Mesendoderm (in vitro differentiated cells): ENCODE measurements at regions not wholly inside any gene's neighbourhood (a gene's known extent, or its start where the extent isn't known, plus 50 kb on each side); places are given as distances from the start of the nearest gene placed in this dataset.
A peak's percentile ranks its signal among the peaks of the same experiment; 100 is the strongest.

ENCODE experiments used
- DNase-seq: peaks from one replicate; pipeline ENCODE4 v3.0.0; 2013
- H2AK5ac ChIP-seq: 2 replicates; pipeline ENCODE4 v1.6.1; 2013; ENCODE audit warnings: low read length, inconsistent platforms
- H2BK120ac ChIP-seq: 2 replicates; pipeline ENCODE4 v1.6.1; 2013; ENCODE audit warnings: low read depth, mild to moderate bottlenecking, low read length, moderate library complexity, mixed read lengths
- H2BK15ac ChIP-seq: replicated peaks from 2 replicates; pipeline ENCODE4 v1.6.1; 2013; ENCODE audit warnings: low read depth, mild to moderate bottlenecking, moderate library complexity
- H2BK5ac ChIP-seq: 2 replicates; pipeline ENCODE4 v1.6.1; 2013; ENCODE audit warnings: low read length, inconsistent platforms
- H3K18ac ChIP-seq: 2 replicates; pipeline ENCODE4 v1.6.1; 2013; ENCODE audit warnings: mild to moderate bottlenecking, low read length, mixed read lengths
- H3K23ac ChIP-seq: one replicate; pipeline ENCODE4 v1.6.1; 2013; ENCODE audit warnings: low read length
- H3K27ac ChIP-seq: 2 replicates; pipeline ENCODE4 v1.5.1; 2013; ENCODE audit warnings: low read depth, mild to moderate bottlenecking, inconsistent platforms, low read length, moderate library complexity
- H3K27me3 ChIP-seq: 2 replicates; pipeline ENCODE4 v1.6.1; 2013; ENCODE audit warnings: low read length, control low read depth, mild to moderate bottlenecking, inconsistent platforms; ENCODE audit not compliant: insufficient read depth, poor library complexity
- H3K36me3 ChIP-seq: 2 replicates; pipeline ENCODE4 v1.6.1; 2013; ENCODE audit warnings: low read length, inconsistent platforms; ENCODE audit not compliant: control insufficient read depth, insufficient read depth
- H3K4ac ChIP-seq: one replicate; pipeline ENCODE4 v1.6.1; 2013; ENCODE audit warnings: low read depth, mild to moderate bottlenecking, low read length, moderate library complexity
- H3K4me1 ChIP-seq: 2 replicates; pipeline ENCODE4 v1.6.1; 2013; ENCODE audit warnings: low read depth, low read length, inconsistent platforms; ENCODE audit not compliant: control insufficient read depth
- H3K4me2 ChIP-seq: 2 replicates; pipeline ENCODE4 v1.6.1; 2013; ENCODE audit warnings: low read length
- H3K4me3 ChIP-seq: 2 replicates; pipeline ENCODE4 v1.5.1; 2013; ENCODE audit warnings: mild to moderate bottlenecking, low read length
- H3K56ac ChIP-seq: one replicate; pipeline ENCODE4 v1.6.1; 2013; ENCODE audit warnings: low read length
- H3K79me1 ChIP-seq: 2 replicates; pipeline ENCODE4 v1.6.1; 2013; ENCODE audit warnings: low read length, inconsistent platforms
- H3K79me2 ChIP-seq: 2 replicates; pipeline ENCODE4 v1.6.1; 2013; ENCODE audit warnings: mild to moderate bottlenecking, low read length; ENCODE audit not compliant: control insufficient read depth, insufficient read depth
- H3K9ac ChIP-seq: 2 replicates; pipeline ENCODE4 v1.6.1; 2013; ENCODE audit warnings: low read length, inconsistent platforms
- H4K5ac ChIP-seq: one replicate; pipeline ENCODE4 v1.6.1; 2013; ENCODE audit warnings: low read length
- H4K8ac ChIP-seq: one replicate; pipeline ENCODE4 v1.6.1; 2013; ENCODE audit warnings: low read depth, mild to moderate bottlenecking, control low read depth, low read length, moderate library complexity
- WGBS: extraction: QIAGEN DNeasy Blood & Tissue Kit; methylation state at CpG from one replicate; pipeline ENCODE4 v1.1.7; 2013; ENCODE audit warnings: low lambda C conversion rate, missing lambda C conversion rate; ENCODE audit not compliant: insufficient coverage; ENCODE audit errors: extremely low coverage; 5-methylcytosine and 5-hydroxymethylcytosine counted together

GRCh38 chr16:80041410-80041809 is 440.9 kb upstream of the MAF start:
- no peak overlapping the region for H3K4ac ChIP-seq
- no peak overlapping the region for H2BK15ac ChIP-seq
- no peak overlapping the region for H3K23ac ChIP-seq
- no peak overlapping the region for H3K56ac ChIP-seq
- no peak overlapping the region for H3K4me3 ChIP-seq
- H2BK120ac ChIP-seq = no peak overlapping the region
- no peaks in the 10 kb centered on the region for H3K36me3 ChIP-seq
- H2BK5ac ChIP-seq = no peak overlapping the region
- no peak overlapping the region for H2AK5ac ChIP-seq
- H3K79me2 ChIP-seq = no peaks in the 10 kb centered on the region
- H3K18ac ChIP-seq = no peak overlapping the region
- no peak overlapping the region for H3K27ac ChIP-seq
- H3K9ac ChIP-seq = no peak overlapping the region
- peaks cover 3% of the 10 kb centered on the region for H3K4me1 ChIP-seq
- no CpG with 5 or more reads among the region's 2 CpGs for WGBS
- DNase-seq = no peak
- H3K27me3 ChIP-seq = no peaks in the 10 kb centered on the region
- no peak overlapping the region for H4K5ac ChIP-seq
- no peak overlapping the region for H4K8ac ChIP-seq
- H3K4me2 ChIP-seq = no peak overlapping the region
- no peaks in the 10 kb centered on the region for H3K79me1 ChIP-seq

GRCh38 chr16:80040814-80041213 is 440.3 kb upstream of the MAF start:
- DNase-seq = no peak
- Histone ChIP-seq H3K79me1 (no peaks in the 10 kb centered on the region), H3K56ac (no peak overlapping the region), H3K27ac (no peak overlapping the region), H3K9ac (no peak overlapping the region), H3K36me3 (no peaks in the 10 kb centered on the region), H3K79me2 (no peaks in the 10 kb centered on the region), H4K5ac (no peak overlapping the region), H2BK5ac (no peak overlapping the region), H3K4ac (no peak overlapping the region), H3K4me1 (peaks cover under 1% of the 10 kb centered on the region), H2BK15ac (no peak overlapping the region), H2AK5ac (no peak overlapping the region), H3K4me2 (no peak overlapping the region), H3K4me3 (no peak overlapping the region), H2BK120ac (no peak overlapping the region), H3K18ac (no peak overlapping the region), H3K27me3 (no peaks in the 10 kb centered on the region), H4K8ac (no peak overlapping the region), H3K23ac (no peak overlapping the region)
- no CpG with 5 or more reads among the region's 3 CpGs for WGBS

GRCh38 chr16:80040413-80040812 is 439.9 kb upstream of the MAF start:
- no peaks in the 10 kb centered on the region for H3K79me1 ChIP-seq
- no peak overlapping the region for H3K4me2 ChIP-seq
- H3K27ac ChIP-seq = no peak overlapping the region
- H4K8ac ChIP-seq = no peak overlapping the region
- no peak overlapping the region for H3K4ac ChIP-seq
- no peak overlapping the region for H3K23ac ChIP-seq
- no peak overlapping the region for H2AK5ac ChIP-seq
- no peak overlapping the region for H4K5ac ChIP-seq
- H3K18ac ChIP-seq = no peak overlapping the region
- peak overlapping the region; percentile 41 for H2BK15ac ChIP-seq
- no peaks in the 10 kb centered on the region for H3K36me3 ChIP-seq
- H3K27me3 ChIP-seq = no peaks in the 10 kb centered on the region
- H2BK120ac ChIP-seq = no peak overlapping the region
- H3K56ac ChIP-seq = no peak overlapping the region
- DNase-seq = no peak
- H3K9ac ChIP-seq = no peak overlapping the region
- no peaks in the 10 kb centered on the region for H3K4me1 ChIP-seq
- H3K4me3 ChIP-seq = no peak overlapping the region
- H2BK5ac ChIP-seq = no peak overlapping the region
- no peaks in the 10 kb centered on the region for H3K79me2 ChIP-seq

GRCh38 chr16:80039777-80040176 is 439.2 kb upstream of the MAF start:
- H3K79me1 ChIP-seq = no peaks in the 10 kb centered on the region
- no peak overlapping the region for H3K9ac ChIP-seq
- H3K4ac ChIP-seq = no peak overlapping the region
- no peak overlapping the region for H3K4me2 ChIP-seq
- H3K4me3 ChIP-seq = no peak overlapping the region
- no peak overlapping the region for H3K18ac ChIP-seq
- no peaks in the 10 kb centered on the region for H3K4me1 ChIP-seq
- H2BK120ac ChIP-seq = no peak overlapping the region
- H3K79me2 ChIP-seq = no peaks in the 10 kb centered on the region
- no peak overlapping the region for H2BK15ac ChIP-seq
- DNase-seq = no peak
- no peak overlapping the region for H4K5ac ChIP-seq
- H3K27me3 ChIP-seq = no peaks in the 10 kb centered on the region
- no peak overlapping the region for H2BK5ac ChIP-seq
- H3K27ac ChIP-seq = no peak overlapping the region
- H3K23ac ChIP-seq = no peak overlapping the region
- H2AK5ac ChIP-seq = no peak overlapping the region
- no peak overlapping the region for H4K8ac ChIP-seq
- H3K56ac ChIP-seq = no peak overlapping the region
- no CpG with 5 or more reads among the region's 2 CpGs for WGBS
- no peaks in the 10 kb centered on the region for H3K36me3 ChIP-seq

- no peaks in the 10 kb centered on the region for H3K4me1 ChIP-seq
- no peak overlapping the region for H3K18ac ChIP-seq
- no peak overlapping the region for H3K4me2 ChIP-seq
- H3K9ac ChIP-seq = no peak overlapping the region
- H4K5ac ChIP-seq = no peak overlapping the region
- H2BK15ac ChIP-seq = no peak overlapping the region
- no peak overlapping the region for H2BK120ac ChIP-seq
- no peak overlapping the region for H3K4me3 ChIP-seq
- no peaks in the 10 kb centered on the region for H3K36me3 ChIP-seq
- WGBS = no CpG with 5 or more reads among the region's 6 CpGs
- H3K4ac ChIP-seq = no peak overlapping the region
- H2AK5ac ChIP-seq = no peak overlapping the region
- no peak overlapping the region for H3K56ac ChIP-seq
- no peak overlapping the region for H4K8ac ChIP-seq
- no peaks in the 10 kb centered on the region for H3K79me2 ChIP-seq
- no peak overlapping the region for H3K23ac ChIP-seq
- H3K79me1 ChIP-seq = no peaks in the 10 kb centered on the region
- H2BK5ac ChIP-seq = no peak overlapping the region
- no peak overlapping the region for H3K27ac ChIP-seq
- no peak for DNase-seq
- no peaks in the 10 kb centered on the region for H3K27me3 ChIP-seq
Observed at GRCh38 chr16:80038566-80038965, 438.0 kb upstream of the MAF start.

- Histone ChIP-seq H3K4me1 (no peaks in the 10 kb centered on the region), H3K56ac (no peak overlapping the region), H3K9ac (no peak overlapping the region), H2BK120ac (no peak overlapping the region), H3K36me3 (no peaks in the 10 kb centered on the region), H4K8ac (no peak overlapping the region), H2BK15ac (no peak overlapping the region), H3K23ac (no peak overlapping the region), H3K79me2 (no peaks in the 10 kb centered on the region), H2AK5ac (no peak overlapping the region), H3K4me3 (no peak overlapping the region), H3K27me3 (no peaks in the 10 kb centered on the region), H3K4me2 (no peak overlapping the region), H2BK5ac (no peak overlapping the region), H4K5ac (no peak overlapping the region), H3K4ac (no peak overlapping the region), H3K27ac (no peak overlapping the region), H3K18ac (no peak overlapping the region), H3K79me1 (no peaks in the 10 kb centered on the region)
- no CpG with 5 or more reads among the region's 8 CpGs for WGBS
- peak; percentile 22 for DNase-seq
Observed at GRCh38 chr16:80034948-80035663, 434.6 kb upstream of the MAF start.
